Neural progenitor cell (in vitro differentiated cells): ENCODE measurements at regions not wholly inside any gene's neighbourhood (a gene's known extent, or its start where the extent isn't known, plus 50 kb on each side); places are given as distances from the start of the nearest gene placed in this dataset.

Source experiments
- DNase-seq: peaks from one replicate; pipeline ENCODE4 v3.0.0-alpha.2; 2016; ENCODE audit warnings: low spot score
- H2AFZ ChIP-seq: fragments of 200-600 bp; sonication (generic); replicated peaks from 2 replicates; pipeline ENCODE4 v1.6.1; 2016; ENCODE audit warnings: antibody characterized with exemption
- H3F3A ChIP-seq: fragments of 200-600 bp; sonication (generic); 2 replicates; pipeline ENCODE4 v1.6.1; 2016; ENCODE audit warnings: antibody characterized with exemption, low read depth
- H3K27ac ChIP-seq: fragments of 200-600 bp; sonication (generic); 2 replicates; pipeline ENCODE4 v1.5.1; 2016; ENCODE audit warnings: mild to moderate bottlenecking
- H3K27me3 ChIP-seq: fragments of 200-600 bp; sonication (generic); 2 replicates; pipeline ENCODE4 v1.6.1; 2016; ENCODE audit warnings: mild to moderate bottlenecking, moderate library complexity
- H3K36me3 ChIP-seq: fragments of 200-600 bp; sonication (generic); 2 replicates; pipeline ENCODE4 v1.5.1; 2016
- H3K4me1 ChIP-seq: fragments of 200-600 bp; sonication (generic); 2 replicates; pipeline ENCODE4 v1.6.1; 2016; ENCODE audit warnings: mixed run types
- H3K4me2 ChIP-seq: fragments of 200-600 bp; sonication (generic); 2 replicates; pipeline ENCODE4 v1.6.1; 2016
- H3K4me3 ChIP-seq: fragments of 200-600 bp; sonication (generic); 2 replicates; pipeline ENCODE4 v1.5.1; 2016
- H3K79me2 ChIP-seq: fragments of 200-600 bp; sonication (generic); 2 replicates; pipeline ENCODE4 v1.6.1; 2016; ENCODE audit warnings: low read depth
- H3K9ac ChIP-seq: fragments of 200-600 bp; sonication (generic); 2 replicates; pipeline ENCODE4 v1.6.1; 2016
- H3K9me3 ChIP-seq: fragments of 200-600 bp; sonication (generic); 2 replicates; pipeline ENCODE4 v1.5.1; 2016; ENCODE audit warnings: low read depth
- H4K20me1 ChIP-seq: fragments of 200-600 bp; sonication (generic); 2 replicates; pipeline ENCODE4 v1.6.1; 2016; ENCODE audit warnings: low read depth
- H3K27ac Mint-ChIP-seq: 3 replicates; pipeline ENCODE4 v1.8.0; 2021; ENCODE audit warnings: mixed read lengths
- H3K27me3 Mint-ChIP-seq: 2 replicates; pipeline ENCODE4 v1.8.0; 2022; ENCODE audit warnings: low read depth, mild to moderate bottlenecking, inconsistent platforms, moderate library complexity, mixed read lengths; ENCODE audit not compliant: insufficient read depth
- H3K36me3 Mint-ChIP-seq: 3 replicates; pipeline ENCODE4 v1.8.0; 2021; ENCODE audit warnings: mixed read lengths
- H3K4me1 Mint-ChIP-seq: 3 replicates; pipeline ENCODE4 v1.8.0; 2021; ENCODE audit warnings: mixed read lengths
- H3K4me3 Mint-ChIP-seq: 3 replicates; pipeline ENCODE4 v1.8.0; 2021; ENCODE audit warnings: mild to moderate bottlenecking, moderate library complexity, mixed read lengths
- H3K9me3 Mint-ChIP-seq: 3 replicates; pipeline ENCODE4 v1.8.0; 2020; ENCODE audit warnings: mixed read lengths
- EZH2 ChIP-seq: fragments of 200-600 bp; sonication (generic); IDR thresholded peaks from 2 replicates; pipeline ENCODE4 v1.6.1; 2017; ENCODE audit warnings: antibody characterized with exemption, mild to moderate bottlenecking, moderate library complexity
- EZH2phosphoT487 ChIP-seq: fragments of 200-600 bp; sonication (generic); IDR thresholded peaks from 2 replicates; pipeline ENCODE4 v1.6.1; 2017; ENCODE audit warnings: antibody characterized with exemption
- TF ChIP-seq, protein P1 (sequence below): fragments of 200-600 bp; sonication (generic); IDR thresholded peaks from 2 replicates; pipeline ENCODE4 v1.5.1; 2017; ENCODE audit warnings: antibody characterized with exemption, mild to moderate bottlenecking

DNA sequence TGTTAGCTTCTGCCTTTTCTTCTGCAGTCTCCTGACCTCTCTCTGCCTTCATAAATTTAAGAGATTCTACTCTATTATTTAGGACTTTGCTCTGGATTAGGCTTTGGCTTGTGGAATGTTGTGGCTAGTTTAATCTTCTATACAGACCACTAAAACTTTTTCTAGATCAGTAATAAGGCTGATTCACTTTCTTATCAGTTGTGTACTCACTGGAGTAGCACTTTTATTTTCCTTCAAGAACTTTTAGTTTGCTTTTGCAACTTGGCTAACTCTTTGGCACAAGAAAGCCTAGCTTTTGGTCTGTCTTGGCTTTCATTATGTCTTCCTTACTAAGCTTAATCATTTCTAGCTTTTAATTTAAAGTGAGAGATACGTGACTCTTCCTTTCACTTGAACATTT, 265.5 kb upstream of the TBC1D5 start:
- no peaks in the 10 kb centered on the region for H3K36me3 ChIP-seq
- Mint-ChIP-seq H3K27me3 (peaks cover 3% of the 10 kb centered on the region), H3K36me3 (no peaks in the 10 kb centered on the region), H3K4me3 (no peak overlapping the region), H3K9me3 (peaks cover 5% of the 10 kb centered on the region), H3K4me1 (no peaks in the 10 kb centered on the region), H3K27ac (no peak overlapping the region)
- H3K27ac ChIP-seq, result no peak overlapping the region
- H3K4me1 ChIP-seq, result no peaks in the 10 kb centered on the region
- H3K9ac ChIP-seq, result no peak overlapping the region
- H3F3A ChIP-seq, result no peaks in the 10 kb centered on the region
- H3K79me2 ChIP-seq, result no peaks in the 10 kb centered on the region
- H3K4me2 ChIP-seq, result no peak overlapping the region
- H3K9me3 ChIP-seq, result no peaks in the 10 kb centered on the region
- no peak overlapping the region for H3K4me3 ChIP-seq
- TF ChIP-seq EZH2 (no peak), EZH2phosphoT487 (no peak)
- TF ChIP-seq, protein P1, sequence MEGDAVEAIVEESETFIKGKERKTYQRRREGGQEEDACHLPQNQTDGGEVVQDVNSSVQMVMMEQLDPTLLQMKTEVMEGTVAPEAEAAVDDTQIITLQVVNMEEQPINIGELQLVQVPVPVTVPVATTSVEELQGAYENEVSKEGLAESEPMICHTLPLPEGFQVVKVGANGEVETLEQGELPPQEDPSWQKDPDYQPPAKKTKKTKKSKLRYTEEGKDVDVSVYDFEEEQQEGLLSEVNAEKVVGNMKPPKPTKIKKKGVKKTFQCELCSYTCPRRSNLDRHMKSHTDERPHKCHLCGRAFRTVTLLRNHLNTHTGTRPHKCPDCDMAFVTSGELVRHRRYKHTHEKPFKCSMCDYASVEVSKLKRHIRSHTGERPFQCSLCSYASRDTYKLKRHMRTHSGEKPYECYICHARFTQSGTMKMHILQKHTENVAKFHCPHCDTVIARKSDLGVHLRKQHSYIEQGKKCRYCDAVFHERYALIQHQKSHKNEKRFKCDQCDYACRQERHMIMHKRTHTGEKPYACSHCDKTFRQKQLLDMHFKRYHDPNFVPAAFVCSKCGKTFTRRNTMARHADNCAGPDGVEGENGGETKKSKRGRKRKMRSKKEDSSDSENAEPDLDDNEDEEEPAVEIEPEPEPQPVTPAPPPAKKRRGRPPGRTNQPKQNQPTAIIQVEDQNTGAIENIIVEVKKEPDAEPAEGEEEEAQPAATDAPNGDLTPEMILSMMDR, result no peak
- no peak overlapping the region for H2AFZ ChIP-seq
- H4K20me1 ChIP-seq, result no peaks in the 10 kb centered on the region
- DNase-seq, result no peak
- no peaks in the 10 kb centered on the region for H3K27me3 ChIP-seq

GRCh38 chr3:17995769-17996168, 253.3 kb upstream of the TBC1D5 start:
- Mint-ChIP-seq H3K27ac (no peak overlapping the region), H3K27me3 (peaks cover 2% of the 10 kb centered on the region), H3K36me3 (no peaks in the 10 kb centered on the region), H3K9me3 (no peaks in the 10 kb centered on the region), H3K4me1 (no peaks in the 10 kb centered on the region), H3K4me3 (no peak overlapping the region)
- Histone ChIP-seq H3K4me1 (no peaks in the 10 kb centered on the region), H3K27me3 (no peaks in the 10 kb centered on the region), H3K4me3 (no peak overlapping the region), H4K20me1 (no peaks in the 10 kb centered on the region), H3K79me2 (no peaks in the 10 kb centered on the region), H3K9ac (no peak overlapping the region), H3K36me3 (no peaks in the 10 kb centered on the region), H2AFZ (no peak overlapping the region), H3K27ac (no peak overlapping the region), H3K9me3 (no peaks in the 10 kb centered on the region), H3K4me2 (no peak overlapping the region), H3F3A (no peaks in the 10 kb centered on the region)
- TF ChIP-seq, protein P1, result no peak
- no peak for DNase-seq

- Mint-ChIP-seq H3K27ac (no peak overlapping the region), H3K4me3 (no peak overlapping the region)
These were observed 251.7 kb upstream of the TBC1D5 start for GRCh38 chr3:17994167-17994566.

More at GRCh38 chr3:17994167-17994566, 251.7 kb upstream of the TBC1D5 start:
- no peaks in the 10 kb centered on the region for H3K27me3 ChIP-seq
- no peak overlapping the region for H3K4me2 ChIP-seq
- H2AFZ ChIP-seq, result no peak overlapping the region
- H3K9ac ChIP-seq, result no peak overlapping the region
- H3K27ac ChIP-seq, result no peak overlapping the region
- H3K4me1 ChIP-seq, result no peaks in the 10 kb centered on the region
- Mint-ChIP-seq H3K9me3 (no peaks in the 10 kb centered on the region), H3K36me3 (no peaks in the 10 kb centered on the region), H3K27me3 (peaks cover 2% of the 10 kb centered on the region), H3K4me1 (no peaks in the 10 kb centered on the region)
- no peaks in the 10 kb centered on the region for H4K20me1 ChIP-seq
- no peaks in the 10 kb centered on the region for H3K9me3 ChIP-seq
- H3K36me3 ChIP-seq, result no peaks in the 10 kb centered on the region
- DNase-seq, result no peak
- no peak overlapping the region for H3K4me3 ChIP-seq
- no peaks in the 10 kb centered on the region for H3F3A ChIP-seq
- no peaks in the 10 kb centered on the region for H3K79me2 ChIP-seq
- TF ChIP-seq, protein P1, result no peak
- TF ChIP-seq EZH2phosphoT487 (no peak), EZH2 (no peak)
